ENCODE measurements at regions not wholly inside any gene's neighbourhood (a gene's known extent, or its start where the extent isn't known, plus 50 kb on each side); places are given as distances from the start of the nearest gene placed in this dataset.
A peak's percentile ranks its signal among the peaks of the same experiment; 100 is the strongest.

- no peak for DNase-seq
Measured at GRCh38 chr11:15390857-15391256, 276.1 kb downstream of the INSC start.

- DNase-seq = no peak
Measured at GRCh38 chr11:15396778-15397177, 282.1 kb downstream of the INSC start.

- no peak for DNase-seq
Measured at GRCh38 chr11:15406851-15407351, 292.2 kb downstream of the INSC start.

GRCh38 chr11:15412054-15412453, 297.3 kb downstream of the INSC start:
- DNase-seq = peak; percentile 5

- DNase-seq = no peak
Measured at GRCh38 chr11:15418921-15419320, 304.2 kb downstream of the INSC start.

- DNase-seq = no peak
Measured at GRCh38 chr11:15419696-15420095, 305.0 kb downstream of the INSC start.

GRCh38 chr11:15430381-15430780, 315.7 kb downstream of the INSC start:
- no peak for DNase-seq

- DNase-seq = no peak
Measured at GRCh38 chr11:15434529-15434928, 319.8 kb downstream of the INSC start.

GRCh38 chr11:15446315-15446714, 331.6 kb downstream of the INSC start:
- no peak for DNase-seq

GRCh38 chr11:15446929-15447328, 332.2 kb downstream of the INSC start:
- no peak for DNase-seq

GRCh38 chr11:15451713-15452112, 337.0 kb downstream of the INSC start:
- no peak for DNase-seq

GRCh38 chr11:15453211-15453765, 338.6 kb downstream of the INSC start:
- DNase-seq = no peak

- no peak for DNase-seq
Measured at GRCh38 chr11:15468466-15468865, 353.7 kb downstream of the INSC start.

GRCh38 chr11:15471048-15471894, 356.5 kb downstream of the INSC start:
- DNase-seq = peak; percentile 76

GRCh38 chr11:15471895-15472799, 357.4 kb downstream of the INSC start:
- DNase-seq = peak; percentile 51

- no peak for DNase-seq
Measured at GRCh38 chr11:15473954-15474837, 359.5 kb downstream of the INSC start.

GRCh38 chr11:15476371-15476917, 361.7 kb downstream of the INSC start:
- no peak for DNase-seq

GRCh38 chr11:15481871-15482270, 367.1 kb downstream of the INSC start:
- DNase-seq = no peak

- no peak for DNase-seq
Measured at GRCh38 chr11:15483205-15483604, 368.5 kb downstream of the INSC start.

- DNase-seq = no peak
Measured at GRCh38 chr11:15484398-15484797, 369.7 kb downstream of the INSC start.

- DNase-seq = no peak
Measured at GRCh38 chr11:15485432-15485831, 370.7 kb downstream of the INSC start.

- no peak for DNase-seq
Measured at GRCh38 chr11:15489281-15489680, 374.6 kb downstream of the INSC start.

Data from NCI-H510A treated with DMSO at 0.1 percent for 48 hours (cell line).